HG02943 (cell line): ENCODE measurements at regions not wholly inside any gene's neighbourhood (a gene's known extent, or its start where the extent isn't known, plus 50 kb on each side); places are given as distances from the start of the nearest gene placed in this dataset.
"Not testable (repeated sequence)": the region's sequence is repeated elsewhere in the genome, so short reads cannot be mapped to it uniquely, and the experiment has no call there.

Experiments
- ATAC-seq: cut with Tn5 transposase; IDR thresholded peaks from one replicate; pipeline ENCODE4 v1.9.1; 2021; ENCODE audit warnings: mild to moderate bottlenecking, low read depth, moderate library complexity; ENCODE audit not compliant: unreplicated experiment

- no peak for ATAC-seq
Observed at GRCh38 chr9:102038006-102038405, 299.6 kb upstream of the GRIN3A start.

- ATAC-seq, result peak; percentile 78
Observed at GRCh38 chr9:102035929-102036328, 297.5 kb upstream of the GRIN3A start.

- no peak for ATAC-seq
Observed at GRCh38 chr9:102032614-102033013, 294.2 kb upstream of the GRIN3A start.

GRCh38 chr9:102000956-102001355, 262.5 kb upstream of the GRIN3A start:
- no peak for ATAC-seq

- ATAC-seq, result no peak
Observed at GRCh38 chr9:101999441-101999840, 261.0 kb upstream of the GRIN3A start.

GRCh38 chr9:101995231-101995630, 256.8 kb upstream of the GRIN3A start:
- no peak for ATAC-seq

- no peak for ATAC-seq
Observed at GRCh38 chr9:101993771-101994170, 255.3 kb upstream of the GRIN3A start.

- ATAC-seq, result no peak
Observed at GRCh38 chr9:101991926-101992325, 253.5 kb upstream of the GRIN3A start.

- peak; percentile 80 for ATAC-seq
Observed at GRCh38 chr9:101977614-101978210, 239.3 kb upstream of the GRIN3A start.

- ATAC-seq, result no peak
Observed at GRCh38 chr9:101970609-101971008, 232.2 kb upstream of the GRIN3A start.

GRCh38 chr9:101968392-101968791, 229.9 kb upstream of the GRIN3A start:
- ATAC-seq, result no peak

GRCh38 chr9:101966691-101967090, 228.2 kb upstream of the GRIN3A start:
- ATAC-seq, result no peak

- ATAC-seq, result no peak
Observed at GRCh38 chr9:101957705-101958104, 219.3 kb upstream of the GRIN3A start.

GRCh38 chr9:101951598-101951997, 213.2 kb upstream of the GRIN3A start:
- ATAC-seq, result no peak

GRCh38 chr9:101931756-101932155, 193.3 kb upstream of the GRIN3A start:
- no peak for ATAC-seq

GRCh38 chr9:101930783-101931182, 192.3 kb upstream of the GRIN3A start:
- no peak for ATAC-seq

GRCh38 chr9:101925498-101925897, 187.1 kb upstream of the GRIN3A start:
- no peak for ATAC-seq

GRCh38 chr9:101923451-101923850, 185.0 kb upstream of the GRIN3A start:
- no peak for ATAC-seq

GRCh38 chr9:101916948-101917347, 178.5 kb upstream of the GRIN3A start:
- ATAC-seq, result not testable (repeated sequence)

GRCh38 chr9:101915482-101915881, 177.0 kb upstream of the GRIN3A start:
- no peak for ATAC-seq

- no peak for ATAC-seq
Observed at GRCh38 chr9:101912698-101913097, 174.3 kb upstream of the GRIN3A start.

- no peak for ATAC-seq
Observed at GRCh38 chr9:101907466-101907865, 169.0 kb upstream of the GRIN3A start.

GRCh38 chr9:101904845-101905244, 166.4 kb upstream of the GRIN3A start:
- no peak for ATAC-seq
